Bronchial epithelial cell (primary cell): ENCODE measurements at regions not wholly inside any gene's neighbourhood (a gene's known extent, or its start where the extent isn't known, plus 50 kb on each side); places are given as distances from the start of the nearest gene placed in this dataset.

Experiments used
- DNase-seq: peaks from one replicate; pipeline ENCODE4 v3.0.0-alpha.2; 2010; ENCODE audit warnings: low read depth
- FAIRE-seq: peaks from 2 replicates; lab custom pipeline; 2011; peaks lifted over from hg19 to GRCh38; lab: Jason Lieb, UNC
- H3K27me3 ChIP-seq: 2 replicates; pipeline ENCODE4 v1.5.1; 2011; ENCODE audit warnings: low read length; ENCODE audit not compliant: control insufficient read depth, insufficient read depth
- H3K36me3 ChIP-seq: 2 replicates; pipeline ENCODE4 v1.5.1; 2011; ENCODE audit warnings: low read length; ENCODE audit not compliant: control insufficient read depth, insufficient read depth
- H3K4me3 ChIP-seq: 2 replicates; pipeline ENCODE4 v1.5.1; 2011; ENCODE audit warnings: mild to moderate bottlenecking, low read depth, low read length, control low read depth
- CTCF ChIP-seq: IDR thresholded peaks from 2 replicates; pipeline ENCODE4 v1.5.1; 2011; ENCODE audit warnings: mild to moderate bottlenecking, moderate library complexity, low read length, control low read depth, inconsistent platforms; ENCODE audit not compliant: insufficient read depth, severe bottlenecking

DNA sequence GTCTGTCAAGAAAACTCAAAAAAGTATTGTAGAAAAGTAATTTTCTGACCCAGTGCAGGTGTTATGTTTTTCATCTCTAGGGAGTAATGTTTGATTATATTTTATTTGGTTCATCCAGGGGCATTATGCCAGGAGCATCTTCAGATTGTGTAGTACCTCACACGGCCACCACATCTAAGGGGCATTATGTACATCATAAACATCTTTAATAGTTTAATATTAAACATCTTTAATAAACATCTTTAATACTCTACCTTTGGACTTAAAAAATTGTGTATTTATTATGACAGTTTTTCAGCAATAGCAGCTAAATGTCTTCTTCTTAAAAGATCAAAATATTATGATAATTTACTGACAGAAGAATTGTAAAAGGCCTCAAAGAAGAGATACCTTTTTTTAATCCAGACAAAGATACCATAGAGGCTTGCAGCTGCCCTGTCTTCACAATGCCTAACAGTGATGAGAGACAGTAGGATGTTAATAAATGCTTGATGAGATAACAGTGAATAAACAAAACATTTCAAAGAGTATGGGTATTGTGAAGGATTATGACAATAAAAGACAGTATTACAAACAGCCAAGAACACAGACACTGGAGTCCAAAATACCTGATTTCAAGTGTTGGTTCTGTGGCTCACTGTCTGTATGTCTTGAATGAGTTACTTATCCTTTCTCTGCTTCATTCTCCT is 240.9 kb upstream of the ADGRL2 start:
- Histone ChIP-seq H3K27me3 (no peaks in the 10 kb centered on the region), H3K4me3 (no peak overlapping the region), H3K36me3 (no peaks in the 10 kb centered on the region)
- FAIRE-seq (no peak), DNase-seq (no peak)
- no peak for TF ChIP-seq CTCF

- H3K36me3 ChIP-seq, result no peaks in the 10 kb centered on the region
- DNase-seq, result peak; percentile 88
- no peaks in the 10 kb centered on the region for H3K27me3 ChIP-seq
- no peak for TF ChIP-seq CTCF
- no peak for FAIRE-seq
- H3K4me3 ChIP-seq, result no peak overlapping the region
Measured at GRCh38 chr1:81558291-81559076, 242.2 kb upstream of the ADGRL2 start.

- no peak for DNase-seq
- no peak for TF ChIP-seq CTCF
- no peaks in the 10 kb centered on the region for H3K36me3 ChIP-seq
- FAIRE-seq, result no peak
- no peaks in the 10 kb centered on the region for H3K27me3 ChIP-seq
- no peak overlapping the region for H3K4me3 ChIP-seq
Measured at GRCh38 chr1:81556968-81557367, 243.8 kb upstream of the ADGRL2 start.

- DNase-seq, result no peak
- no peak overlapping the region for H3K4me3 ChIP-seq
- no peaks in the 10 kb centered on the region for H3K27me3 ChIP-seq
- FAIRE-seq, result no peak
- H3K36me3 ChIP-seq, result no peaks in the 10 kb centered on the region
- no peak for TF ChIP-seq CTCF
Measured at GRCh38 chr1:81554534-81554933, 246.2 kb upstream of the ADGRL2 start.

GRCh38 chr1:81554108-81554507 is 246.6 kb upstream of the ADGRL2 start:
- H3K4me3 ChIP-seq, result no peak overlapping the region
- no peak for TF ChIP-seq CTCF
- DNase-seq, result peak; percentile 38
- no peak for FAIRE-seq
- no peaks in the 10 kb centered on the region for H3K36me3 ChIP-seq
- H3K27me3 ChIP-seq, result no peaks in the 10 kb centered on the region
